ENCODE measurements at regions not wholly inside any gene's neighbourhood (a gene's known extent, or its start where the extent isn't known, plus 50 kb on each side); places are given as distances from the start of the nearest gene placed in this dataset.

DNA sequence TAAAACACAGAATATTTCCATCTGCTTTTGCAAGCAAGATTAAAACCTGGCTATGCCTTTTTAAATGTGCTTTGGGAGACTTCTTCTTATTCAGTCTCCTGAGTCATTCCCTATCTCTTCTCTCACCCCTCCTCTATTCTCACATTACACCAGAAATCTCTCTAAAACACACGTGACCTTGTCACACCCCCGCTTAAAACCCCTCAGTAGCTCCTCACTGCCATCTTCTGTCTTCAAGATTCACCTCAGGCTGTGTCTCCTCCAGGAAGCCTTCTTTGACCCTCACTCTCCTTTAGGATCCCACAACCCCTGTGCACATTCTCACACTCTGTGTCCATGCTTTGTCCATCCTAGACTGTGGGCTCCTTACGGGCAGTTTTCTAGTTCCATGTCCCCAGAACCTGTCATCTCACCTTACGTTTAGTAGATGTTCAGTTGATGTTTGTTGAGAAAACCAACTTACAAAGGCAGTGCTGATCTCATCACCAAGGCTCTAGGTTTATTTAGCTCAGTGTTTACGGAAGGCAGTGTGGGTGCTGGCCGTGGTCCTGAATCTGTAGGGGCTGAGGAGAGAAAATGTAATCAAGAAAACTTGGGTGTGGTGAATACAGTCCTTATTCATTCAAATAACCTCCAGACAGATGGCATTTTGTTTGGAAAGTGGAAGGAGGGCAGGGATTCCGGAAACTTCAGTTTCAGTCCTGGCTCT, 143.5 kb downstream of the DMRTA2 start:
- TF ChIP-seq, protein P1, sequence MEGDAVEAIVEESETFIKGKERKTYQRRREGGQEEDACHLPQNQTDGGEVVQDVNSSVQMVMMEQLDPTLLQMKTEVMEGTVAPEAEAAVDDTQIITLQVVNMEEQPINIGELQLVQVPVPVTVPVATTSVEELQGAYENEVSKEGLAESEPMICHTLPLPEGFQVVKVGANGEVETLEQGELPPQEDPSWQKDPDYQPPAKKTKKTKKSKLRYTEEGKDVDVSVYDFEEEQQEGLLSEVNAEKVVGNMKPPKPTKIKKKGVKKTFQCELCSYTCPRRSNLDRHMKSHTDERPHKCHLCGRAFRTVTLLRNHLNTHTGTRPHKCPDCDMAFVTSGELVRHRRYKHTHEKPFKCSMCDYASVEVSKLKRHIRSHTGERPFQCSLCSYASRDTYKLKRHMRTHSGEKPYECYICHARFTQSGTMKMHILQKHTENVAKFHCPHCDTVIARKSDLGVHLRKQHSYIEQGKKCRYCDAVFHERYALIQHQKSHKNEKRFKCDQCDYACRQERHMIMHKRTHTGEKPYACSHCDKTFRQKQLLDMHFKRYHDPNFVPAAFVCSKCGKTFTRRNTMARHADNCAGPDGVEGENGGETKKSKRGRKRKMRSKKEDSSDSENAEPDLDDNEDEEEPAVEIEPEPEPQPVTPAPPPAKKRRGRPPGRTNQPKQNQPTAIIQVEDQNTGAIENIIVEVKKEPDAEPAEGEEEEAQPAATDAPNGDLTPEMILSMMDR (IDR thresholded peaks at IDR 0.05; ENCODE audit: low read depth, low read length, missing control alignments), result no peak
- no peak for DNase-seq (ENCODE audit: extremely low read depth, low read depth)
- no peak overlapping the region for H3K4me3 ChIP-seq (replicated peaks; ENCODE audit: low read depth, low read length)

- DNase-seq (ENCODE audit: extremely low read depth, low read depth), result no peak
- no peak overlapping the region for H3K4me3 ChIP-seq (replicated peaks; ENCODE audit: low read depth, low read length)
- TF ChIP-seq, protein P1 (IDR thresholded peaks at IDR 0.05; ENCODE audit: low read depth, low read length, missing control alignments), result no peak
Measured at GRCh38 chr1:50278961-50279360, 144.3 kb downstream of the DMRTA2 start.

GRCh38 chr1:50278410-50278809, 144.8 kb downstream of the DMRTA2 start:
- DNase-seq (ENCODE audit: extremely low read depth, low read depth), result no peak
- H3K4me3 ChIP-seq (replicated peaks; ENCODE audit: low read depth, low read length), result no peak overlapping the region
- TF ChIP-seq, protein P1 (IDR thresholded peaks at IDR 0.05; ENCODE audit: low read depth, low read length, missing control alignments), result no peak

DNA sequence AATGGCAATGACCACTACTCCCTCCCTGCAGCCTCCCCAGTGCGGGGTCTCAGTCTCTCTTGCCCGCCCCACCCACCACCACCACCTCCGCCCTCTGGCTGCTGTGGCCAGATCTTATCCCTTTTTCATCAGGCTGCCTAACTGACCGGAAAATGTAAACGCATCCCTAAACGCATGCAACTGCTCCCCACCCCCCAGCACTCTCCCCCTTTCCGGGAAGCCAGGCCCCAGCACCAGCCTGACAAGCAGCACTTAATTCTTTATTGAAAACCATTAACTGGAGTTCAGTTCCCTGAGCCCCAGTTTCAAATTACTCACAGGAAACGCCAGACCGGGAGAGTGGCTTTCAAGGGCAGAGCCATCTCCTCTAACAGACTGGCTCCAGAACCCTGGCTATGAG, 147.7 kb downstream of the DMRTA2 start:
- no peak for DNase-seq (ENCODE audit: extremely low read depth, low read depth)
- TF ChIP-seq, protein P1 (IDR thresholded peaks at IDR 0.05; ENCODE audit: low read depth, low read length, missing control alignments), result no peak
- no peak overlapping the region for H3K4me3 ChIP-seq (replicated peaks; ENCODE audit: low read depth, low read length)

GRCh38 chr1:50272912-50273311, 150.3 kb downstream of the DMRTA2 start:
- TF ChIP-seq, protein P1 (IDR thresholded peaks at IDR 0.05; ENCODE audit: low read depth, low read length, missing control alignments), result no peak
- no peak overlapping the region for H3K4me3 ChIP-seq (replicated peaks; ENCODE audit: low read depth, low read length)
- no peak for DNase-seq (ENCODE audit: extremely low read depth, low read depth)

DNA sequence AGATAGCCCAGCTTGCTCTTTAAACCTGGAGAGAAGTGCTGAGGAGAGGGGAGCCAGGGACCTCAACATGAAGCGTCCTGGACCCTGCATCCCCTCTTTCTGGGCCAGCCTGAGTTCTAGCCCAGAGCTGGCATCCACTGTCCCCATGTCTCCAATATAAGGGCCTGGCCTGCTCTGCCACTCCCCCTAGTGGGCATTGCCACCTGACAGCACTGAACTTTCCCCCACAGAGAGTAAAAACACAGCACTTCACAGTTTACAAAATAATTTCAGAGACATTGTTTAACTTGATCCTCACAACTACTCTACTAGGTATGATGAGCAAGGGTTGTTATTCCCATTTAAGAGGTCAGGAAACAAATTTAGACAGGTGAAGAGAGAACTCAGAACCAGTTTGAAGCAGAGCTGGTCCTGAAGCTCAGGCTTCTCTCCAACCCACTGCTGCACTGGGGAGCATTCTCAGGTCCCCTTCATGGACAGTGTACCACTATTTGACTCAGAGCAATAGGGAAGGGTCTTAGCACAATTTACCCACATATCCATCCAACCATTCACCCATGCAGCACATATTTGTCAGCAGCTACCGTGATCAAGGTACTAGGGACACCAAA, 151.2 kb downstream of the DMRTA2 start:
- TF ChIP-seq, protein P1 (IDR thresholded peaks at IDR 0.05; ENCODE audit: low read depth, low read length, missing control alignments), result peak; percentile 35
- DNase-seq (ENCODE audit: extremely low read depth, low read depth), result no peak

More for the DNA sequence above, 151.2 kb downstream of the DMRTA2 start:
- H3K4me3 ChIP-seq (replicated peaks; ENCODE audit: low read depth, low read length), result no peak overlapping the region

Data from HFF-Myc (cell line).